HEK293 (cell line): ENCODE measurements at regions not wholly inside any gene's neighbourhood (a gene's known extent, or its start where the extent isn't known, plus 50 kb on each side); places are given as distances from the start of the nearest gene placed in this dataset.

Experiments used
- GLI4 ChIP-seq: fragments of 450-650 bp; formaldehyde crosslinking; IDR thresholded peaks from 2 replicates; pipeline ENCODE4 v1.5.1; 2016; ENCODE audit warnings: missing biosample characterization, missing genetic modification characterization
- ZBTB17 ChIP-seq: fragments of 450-650 bp; formaldehyde crosslinking; IDR thresholded peaks from 2 replicates; pipeline ENCODE4 v1.5.1; 2016; ENCODE audit warnings: missing biosample characterization, missing genetic modification characterization
- ZNF24 ChIP-seq: fragments of 450-650 bp; formaldehyde crosslinking; IDR thresholded peaks from 2 replicates; pipeline ENCODE4 v1.5.1; 2016; ENCODE audit warnings: missing biosample characterization, missing genetic modification characterization

DNA sequence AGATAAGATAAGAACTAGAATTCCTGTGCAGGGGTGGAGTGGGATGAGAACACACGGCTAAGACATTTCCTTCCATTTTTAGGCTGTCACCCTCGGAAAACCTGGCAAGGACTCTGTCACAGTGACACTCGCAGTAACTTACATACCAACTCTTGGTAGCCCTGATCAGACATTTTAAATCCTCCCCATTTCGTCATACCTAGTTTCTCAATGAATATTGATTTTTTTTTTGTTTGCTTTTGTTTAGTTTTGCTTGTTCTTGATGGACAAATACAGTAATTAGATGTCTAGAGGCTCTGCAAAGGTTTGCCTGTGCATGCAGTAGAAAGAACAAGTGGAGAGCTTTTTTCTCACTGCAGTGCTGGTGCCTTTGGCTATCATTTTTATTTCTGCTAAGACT is 213.0 kb upstream of the FAM83B start:
- TF ChIP-seq GLI4 (tag by site-specific recombination), result no peak
- TF ChIP-seq ZNF24 (tag by site-specific recombination), result no peak
- TF ChIP-seq ZBTB17 (tag by site-specific recombination), result no peak
